ENCODE measurements at regions not wholly inside any gene's neighbourhood (a gene's known extent, or its start where the extent isn't known, plus 50 kb on each side); places are given as distances from the start of the nearest gene placed in this dataset.

GRCh38 chr11:92861634-92862033, 107.8 kb upstream of the MTNR1B start:
- DNase-seq (ENCODE audit: low read depth) = no peak

- peak; percentile 16 for DNase-seq (ENCODE audit: low read depth)
Observed at GRCh38 chr11:92865352-92865751, 104.1 kb upstream of the MTNR1B start.

- DNase-seq (ENCODE audit: low read depth) = no peak
Observed at GRCh38 chr11:92866679-92867282, 102.7 kb upstream of the MTNR1B start.

GRCh38 chr11:92867913-92868619, 101.4 kb upstream of the MTNR1B start:
- no peak for DNase-seq (ENCODE audit: low read depth)

- no peak for DNase-seq (ENCODE audit: low read depth)
Observed at GRCh38 chr11:92869716-92870115, 99.7 kb upstream of the MTNR1B start.

- no peak for DNase-seq (ENCODE audit: low read depth)
Observed at GRCh38 chr11:92870196-92870832, 99.1 kb upstream of the MTNR1B start.

GRCh38 chr11:92873551-92873950, 95.9 kb upstream of the MTNR1B start:
- no peak for DNase-seq (ENCODE audit: low read depth)

- DNase-seq (ENCODE audit: low read depth) = no peak
Observed at GRCh38 chr11:92875473-92875872, 94.0 kb upstream of the MTNR1B start.

- DNase-seq (ENCODE audit: low read depth) = no peak
Observed at GRCh38 chr11:92879086-92879485, 90.4 kb upstream of the MTNR1B start.

GRCh38 chr11:92880381-92880780, 89.1 kb upstream of the MTNR1B start:
- peak; percentile 73 for DNase-seq (ENCODE audit: low read depth)

- no peak for DNase-seq (ENCODE audit: low read depth)
Observed at GRCh38 chr11:92881940-92882450, 87.5 kb upstream of the MTNR1B start.

- DNase-seq (ENCODE audit: low read depth) = no peak
Observed at GRCh38 chr11:92882828-92883611, 86.4 kb upstream of the MTNR1B start.

GRCh38 chr11:92885600-92885999, 83.9 kb upstream of the MTNR1B start:
- DNase-seq (ENCODE audit: low read depth) = no peak

- DNase-seq (ENCODE audit: low read depth) = peak; percentile 65
Observed at GRCh38 chr11:92886243-92886905, 83.1 kb upstream of the MTNR1B start.

- peak; percentile 16 for DNase-seq (ENCODE audit: low read depth)
Observed at GRCh38 chr11:92888696-92889095, 80.8 kb upstream of the MTNR1B start.

GRCh38 chr11:92890846-92891245, 78.6 kb upstream of the MTNR1B start:
- DNase-seq (ENCODE audit: low read depth) = no peak

GRCh38 chr11:92892802-92893684, 76.4 kb upstream of the MTNR1B start:
- no peak for DNase-seq (ENCODE audit: low read depth)

GRCh38 chr11:92894197-92894596, 75.3 kb upstream of the MTNR1B start:
- peak; percentile 39 for DNase-seq (ENCODE audit: low read depth)

- DNase-seq (ENCODE audit: low read depth) = no peak
Observed at GRCh38 chr11:92897487-92897886, 72.0 kb upstream of the MTNR1B start.

GRCh38 chr11:92902417-92902816, 67.0 kb upstream of the MTNR1B start:
- DNase-seq (ENCODE audit: low read depth) = no peak

- DNase-seq (ENCODE audit: low read depth) = no peak
Observed at GRCh38 chr11:92907671-92908070, 61.8 kb upstream of the MTNR1B start.

All from renal cortical epithelial cell (primary cell).